GM13977 (cell line): ENCODE measurements at regions not wholly inside any gene's neighbourhood (a gene's known extent, or its start where the extent isn't known, plus 50 kb on each side); places are given as distances from the start of the nearest gene placed in this dataset.

Experiments used
- DNase-seq: peaks from one replicate; pipeline ENCODE4 v3.0.0; 2012; ENCODE audit warnings: low spot score
- in situ Hi-C: fragments of 300-500 bp; cut with MboI; formaldehyde crosslinking; loops from one replicate; pipeline ENCODE4 v1.12.0; 2022; ENCODE audit warnings: low sequenced_read_pairs, low pct_unique_long_range_greater_than_20kb, mixed read lengths, inconsistent platforms; ENCODE audit not compliant: unreplicated experiment
- TF ChIP-seq, protein P1 (sequence below): IDR thresholded peaks from 2 replicates; pipeline ENCODE4 v1.5.1; 2012; ENCODE audit warnings: mild to moderate bottlenecking, control low read depth; ENCODE audit not compliant: insufficient read depth; ENCODE audit errors: extremely low read depth, missing control alignments

DNA sequence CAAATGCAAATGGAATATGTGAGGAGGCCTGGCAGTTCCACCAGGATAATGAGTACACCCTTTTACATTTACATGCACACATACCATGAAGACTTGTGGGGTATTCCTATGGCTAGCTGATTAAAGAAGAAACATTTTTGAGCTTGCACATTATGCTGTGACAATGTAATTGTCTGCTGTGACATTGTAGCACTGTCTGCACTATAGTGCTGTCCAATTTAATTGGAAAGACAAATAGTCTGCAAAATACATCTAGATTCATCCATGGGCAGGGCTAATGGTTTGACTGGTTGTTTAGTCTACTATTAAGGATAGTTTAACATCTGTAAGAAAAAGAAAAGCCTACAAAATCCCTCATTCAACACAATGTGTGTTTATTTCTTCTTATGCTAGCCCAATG lies 1005.6 kb upstream of the LRFN5 start:
- in situ Hi-C loops = no loop called here
- TF ChIP-seq, protein P1, sequence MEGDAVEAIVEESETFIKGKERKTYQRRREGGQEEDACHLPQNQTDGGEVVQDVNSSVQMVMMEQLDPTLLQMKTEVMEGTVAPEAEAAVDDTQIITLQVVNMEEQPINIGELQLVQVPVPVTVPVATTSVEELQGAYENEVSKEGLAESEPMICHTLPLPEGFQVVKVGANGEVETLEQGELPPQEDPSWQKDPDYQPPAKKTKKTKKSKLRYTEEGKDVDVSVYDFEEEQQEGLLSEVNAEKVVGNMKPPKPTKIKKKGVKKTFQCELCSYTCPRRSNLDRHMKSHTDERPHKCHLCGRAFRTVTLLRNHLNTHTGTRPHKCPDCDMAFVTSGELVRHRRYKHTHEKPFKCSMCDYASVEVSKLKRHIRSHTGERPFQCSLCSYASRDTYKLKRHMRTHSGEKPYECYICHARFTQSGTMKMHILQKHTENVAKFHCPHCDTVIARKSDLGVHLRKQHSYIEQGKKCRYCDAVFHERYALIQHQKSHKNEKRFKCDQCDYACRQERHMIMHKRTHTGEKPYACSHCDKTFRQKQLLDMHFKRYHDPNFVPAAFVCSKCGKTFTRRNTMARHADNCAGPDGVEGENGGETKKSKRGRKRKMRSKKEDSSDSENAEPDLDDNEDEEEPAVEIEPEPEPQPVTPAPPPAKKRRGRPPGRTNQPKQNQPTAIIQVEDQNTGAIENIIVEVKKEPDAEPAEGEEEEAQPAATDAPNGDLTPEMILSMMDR = no peak
- no peak for DNase-seq

DNA sequence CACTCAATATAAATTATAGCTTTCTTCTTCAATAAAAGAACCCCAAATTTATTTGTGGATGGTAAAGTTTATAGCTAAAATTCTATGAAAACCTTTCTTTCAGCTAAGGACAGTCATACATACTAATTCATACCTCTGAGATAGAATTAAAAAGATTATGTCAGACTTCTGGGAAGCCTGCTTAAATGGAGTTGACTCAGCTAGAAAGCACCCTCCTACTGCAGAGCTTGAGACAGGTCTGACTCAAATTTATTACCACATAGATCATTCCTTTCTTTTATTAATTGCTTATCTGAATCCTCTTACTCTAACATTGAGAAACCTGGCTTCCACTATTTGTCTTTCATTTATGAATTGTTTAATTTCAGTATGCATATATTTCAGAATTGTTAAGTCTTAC lies 1007.0 kb upstream of the LRFN5 start:
- TF ChIP-seq, protein P1 = no peak
- no peak for DNase-seq
- in situ Hi-C loops = no loop called here

DNA sequence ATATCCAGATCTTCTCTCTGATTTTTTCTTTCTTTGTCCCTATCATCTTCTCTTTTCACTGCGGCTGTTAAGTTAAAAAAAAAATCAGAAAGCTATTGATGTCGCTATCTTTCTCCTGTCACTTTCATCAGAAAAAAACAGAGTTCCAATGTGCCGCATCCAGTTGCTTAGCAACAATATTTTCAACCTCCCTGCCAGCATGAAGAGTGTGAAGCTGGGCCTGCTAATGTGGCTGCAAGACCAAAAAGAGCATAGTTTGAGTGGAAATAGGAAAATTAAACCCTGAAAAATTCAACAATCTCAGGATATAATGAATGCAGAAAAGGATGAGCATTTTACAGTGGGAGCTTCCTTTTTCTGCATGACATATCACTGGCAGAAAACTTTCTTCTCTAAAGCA lies 1025.4 kb upstream of the LRFN5 start:
- in situ Hi-C loops = no loop called here
- DNase-seq = no peak

DNA sequence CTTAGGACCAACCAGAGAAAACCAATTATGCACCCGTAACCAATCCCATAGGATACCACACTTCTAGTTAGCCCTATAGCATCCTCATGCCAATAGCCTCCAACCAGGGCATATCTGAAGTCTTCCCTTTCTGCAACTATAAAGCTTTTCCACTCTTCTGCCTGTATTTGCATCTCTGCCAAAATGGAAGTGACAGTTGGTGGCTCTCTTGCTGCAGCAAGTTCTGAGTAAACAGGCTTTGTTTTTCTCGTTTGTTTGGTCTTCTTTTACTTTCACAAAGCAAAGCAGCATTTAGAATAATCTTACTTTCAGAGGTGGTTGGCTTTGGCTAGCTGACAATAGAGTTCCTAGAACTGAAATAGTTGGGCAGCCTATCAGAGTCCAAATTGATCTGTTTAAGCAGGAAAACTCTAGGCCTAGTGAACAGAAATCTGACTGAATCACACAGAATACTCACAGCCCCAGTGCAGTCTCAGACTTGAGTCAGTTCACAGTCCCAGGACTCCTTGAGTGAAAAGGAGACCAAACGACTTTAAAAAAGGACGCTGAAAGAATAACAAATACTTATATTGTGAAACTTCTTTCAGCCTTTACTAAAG lies 1029.7 kb upstream of the LRFN5 start:
- TF ChIP-seq, protein P1 = no peak
- in situ Hi-C loops = no loop called here
- DNase-seq = no peak

More for the DNA sequence above, 1025.4 kb upstream of the LRFN5 start:
- TF ChIP-seq, protein P1 = no peak

DNA sequence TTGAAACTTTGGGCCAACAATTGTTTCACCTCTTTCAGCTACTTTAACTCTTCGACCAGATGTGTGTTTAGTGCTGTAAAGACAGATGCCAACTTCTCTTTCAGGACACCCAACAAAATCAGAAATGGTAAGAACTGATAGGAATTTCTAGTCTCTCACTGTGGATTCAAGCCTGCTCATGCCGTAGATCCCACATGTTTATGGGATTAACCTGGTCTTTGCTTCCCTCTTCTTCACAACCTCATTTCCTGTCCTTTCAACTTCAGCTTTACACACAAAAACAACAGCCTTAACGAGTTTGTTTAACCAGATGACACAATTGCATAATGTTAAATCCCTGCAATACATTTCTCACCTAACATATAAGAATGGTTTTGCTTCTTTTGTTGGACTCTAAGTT lies 1031.9 kb upstream of the LRFN5 start:
- DNase-seq = no peak

DNA sequence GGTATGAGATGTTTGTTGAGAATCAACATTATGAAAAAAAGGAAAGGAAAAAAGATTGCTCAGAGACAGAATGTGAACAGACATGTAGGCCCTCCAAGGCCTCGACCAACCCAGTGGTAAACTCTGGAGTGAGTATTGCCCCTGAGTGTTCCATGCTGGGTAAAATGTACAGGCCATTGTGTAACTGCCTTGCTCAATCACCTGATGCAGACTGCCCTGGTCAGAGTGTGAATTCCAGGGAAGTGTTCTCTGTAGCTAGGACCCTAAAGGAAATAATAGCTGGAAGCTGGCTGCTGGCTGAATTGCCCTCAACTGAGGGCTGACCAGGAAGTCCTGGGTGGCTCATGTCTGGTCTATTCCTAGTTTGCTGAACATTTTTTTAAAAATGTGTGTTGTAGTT lies 1081.4 kb upstream of the LRFN5 start:
- in situ Hi-C loops = no loop called here
- DNase-seq = no peak
- TF ChIP-seq, protein P1 = no peak

More for the DNA sequence above, 1031.9 kb upstream of the LRFN5 start:
- in situ Hi-C loops = no loop called here
- TF ChIP-seq, protein P1 = no peak

DNA sequence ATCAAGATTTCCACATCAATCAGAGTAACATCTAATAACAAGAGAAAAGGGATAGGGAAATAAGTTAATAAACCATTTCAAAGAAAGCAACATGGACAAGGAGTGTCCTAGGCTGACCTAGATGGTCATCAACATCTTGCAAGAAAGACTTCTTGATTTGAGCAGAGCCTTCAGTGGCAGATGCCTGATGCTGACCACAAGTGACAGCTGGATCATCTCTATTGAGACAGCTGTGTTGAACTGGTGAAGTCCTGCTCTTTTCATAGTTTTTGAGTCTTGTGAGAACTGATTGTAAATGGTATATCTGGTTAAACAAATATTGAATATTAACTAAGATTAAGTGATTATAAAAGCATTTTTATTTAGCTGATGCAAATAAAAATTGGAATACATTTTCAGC lies 1083.6 kb upstream of the LRFN5 start:
- no peak for DNase-seq
- TF ChIP-seq, protein P1 = no peak
- in situ Hi-C loops = no loop called here
